ENCODE measurements at regions not wholly inside any gene's neighbourhood (a gene's known extent, or its start where the extent isn't known, plus 50 kb on each side); places are given as distances from the start of the nearest gene placed in this dataset.
A peak's percentile ranks its signal among the peaks of the same experiment; 100 is the strongest.
"Not testable (repeated sequence)": the region's sequence is repeated elsewhere in the genome, so short reads cannot be mapped to it uniquely, and the experiment has no call there.

DNA sequence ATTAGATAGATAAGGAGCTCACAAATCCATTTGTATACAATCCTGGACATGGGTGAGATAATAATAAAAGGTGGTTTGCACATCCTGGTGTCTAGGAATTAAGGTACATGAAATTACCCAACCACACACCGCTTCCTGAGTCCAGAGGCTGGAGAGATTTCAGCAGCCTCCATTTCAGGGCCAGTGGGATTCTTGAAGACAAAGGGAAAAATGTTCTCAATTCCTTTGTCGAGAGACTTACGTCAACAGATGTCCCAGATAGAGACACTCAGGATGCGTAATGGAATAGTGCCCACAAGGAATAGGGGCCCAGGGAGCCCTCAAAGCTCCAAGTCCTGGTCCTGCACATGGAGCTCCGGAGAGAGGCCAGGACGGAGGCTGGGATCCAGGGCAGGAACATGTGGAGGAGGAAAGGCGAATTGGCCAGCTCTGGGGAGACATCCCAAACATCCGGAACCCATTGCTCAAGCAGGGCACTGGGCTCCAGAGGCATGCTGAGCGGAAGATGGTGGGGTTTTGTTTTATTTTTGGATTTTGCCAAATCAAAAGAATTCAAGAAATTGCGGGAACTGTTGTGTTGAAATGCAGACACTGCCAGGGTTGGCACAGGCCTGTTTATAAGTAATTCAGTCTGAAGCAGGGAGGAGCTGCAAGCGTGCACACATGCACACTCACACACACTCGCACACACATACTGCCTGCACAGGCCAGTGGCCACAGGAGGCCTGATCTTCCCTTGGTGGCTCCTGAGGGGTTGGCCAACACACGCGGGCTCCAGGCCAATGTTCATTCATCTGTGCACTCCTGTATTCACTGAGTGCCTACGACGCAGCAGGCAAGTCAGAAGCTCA lies 97.2 kb downstream of the NOG start:
- DNase-seq = peak; percentile 90

DNA sequence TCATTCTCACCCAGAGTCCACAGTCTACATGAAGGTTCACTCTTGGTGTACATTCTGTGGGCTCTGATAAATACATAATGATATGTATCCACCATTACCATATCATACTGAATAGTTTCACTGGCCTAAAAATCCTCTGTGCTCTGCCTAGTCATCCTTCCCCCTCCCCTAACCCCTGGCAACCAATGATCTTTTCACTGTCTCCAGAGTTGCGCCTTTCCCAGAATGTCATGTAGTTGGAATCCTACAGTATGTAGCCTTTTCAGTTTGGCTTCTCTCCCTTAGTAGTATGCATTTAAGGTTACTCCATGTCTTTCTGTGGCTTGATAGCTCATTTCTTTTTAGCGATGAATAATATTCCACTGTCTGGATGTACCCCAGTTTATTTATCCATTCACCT lies 101.3 kb downstream of the NOG start:
- DNase-seq = no peak

DNA sequence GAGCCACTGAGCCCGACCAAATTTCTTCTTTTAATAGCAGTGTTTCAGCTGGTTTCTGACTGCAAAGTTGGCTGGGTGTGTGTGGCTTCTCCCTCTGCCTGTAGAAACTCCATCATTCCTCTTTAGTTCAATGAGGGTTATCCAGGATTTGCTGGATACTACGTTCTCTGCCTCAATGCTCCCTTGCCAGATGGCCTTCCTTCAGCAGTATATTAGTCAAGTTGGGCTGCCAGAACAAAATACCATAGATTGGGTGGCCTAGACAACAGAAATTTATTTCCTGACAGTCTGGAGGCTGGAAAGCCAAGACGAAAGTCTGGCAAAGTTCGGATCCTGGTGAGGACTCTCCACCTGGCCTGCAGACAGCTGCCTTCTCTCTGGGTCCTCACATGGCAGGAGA lies 103.7 kb downstream of the NOG start:
- peak; percentile 80 for DNase-seq

DNA sequence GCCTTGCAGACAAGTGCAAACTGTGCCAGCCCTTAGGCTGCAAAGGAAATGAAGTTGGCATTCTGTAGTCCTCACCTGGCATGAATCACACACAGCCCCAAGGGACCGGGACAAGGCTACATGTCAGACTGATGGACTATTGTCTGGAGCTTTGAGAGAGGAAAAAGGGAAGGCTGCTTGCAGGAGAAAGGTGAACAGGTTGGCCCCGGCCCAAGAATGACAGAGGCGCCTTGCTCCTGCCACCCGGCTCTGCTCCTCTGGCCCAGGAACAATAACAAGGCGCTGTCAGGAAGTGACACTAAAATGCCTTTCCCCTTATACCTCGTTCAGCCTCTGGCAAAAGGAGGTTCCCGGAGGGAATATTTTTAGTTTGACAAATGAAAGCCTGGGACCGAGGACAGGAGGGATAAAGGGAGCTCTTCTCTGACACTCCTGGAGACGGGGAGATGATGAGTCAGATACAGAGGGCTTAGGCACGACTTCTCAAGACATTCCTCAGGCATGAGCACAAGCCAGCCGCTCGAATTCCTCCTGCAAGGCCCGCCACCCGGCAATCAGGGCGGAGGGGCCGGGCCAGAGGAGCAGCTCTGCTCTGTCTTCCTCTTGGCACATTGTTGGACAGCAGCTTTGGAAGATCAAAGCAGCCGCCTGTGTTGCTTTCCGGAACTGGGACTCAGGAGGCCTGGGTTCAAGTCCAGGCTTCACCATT lies 105.8 kb downstream of the NOG start:
- DNase-seq = peak; percentile 23

DNA sequence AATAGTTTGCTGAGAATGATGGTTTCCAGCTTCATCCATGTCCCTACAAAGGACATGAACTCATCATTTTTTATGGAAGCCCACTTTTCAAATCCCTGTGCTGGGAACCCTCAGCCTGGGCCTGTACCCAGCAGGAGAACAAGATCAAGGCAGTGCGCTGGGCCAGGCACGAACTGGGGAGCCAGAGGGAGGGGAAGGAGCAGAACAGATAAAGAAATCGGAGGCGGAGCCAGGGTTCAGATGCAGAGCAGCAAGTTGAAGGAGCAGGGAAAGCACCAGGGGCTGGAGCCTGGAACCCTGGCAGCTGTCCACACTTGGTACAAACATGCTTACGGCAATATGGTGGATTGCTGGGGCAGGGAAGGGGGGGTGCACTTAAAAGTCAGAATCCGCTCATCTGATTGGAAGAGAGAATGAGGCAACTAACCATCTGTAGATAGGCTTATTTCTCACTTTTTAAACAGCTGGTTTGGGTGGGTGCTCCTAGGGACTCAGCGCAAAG lies 107.5 kb downstream of the NOG start:
- DNase-seq = no peak

DNA sequence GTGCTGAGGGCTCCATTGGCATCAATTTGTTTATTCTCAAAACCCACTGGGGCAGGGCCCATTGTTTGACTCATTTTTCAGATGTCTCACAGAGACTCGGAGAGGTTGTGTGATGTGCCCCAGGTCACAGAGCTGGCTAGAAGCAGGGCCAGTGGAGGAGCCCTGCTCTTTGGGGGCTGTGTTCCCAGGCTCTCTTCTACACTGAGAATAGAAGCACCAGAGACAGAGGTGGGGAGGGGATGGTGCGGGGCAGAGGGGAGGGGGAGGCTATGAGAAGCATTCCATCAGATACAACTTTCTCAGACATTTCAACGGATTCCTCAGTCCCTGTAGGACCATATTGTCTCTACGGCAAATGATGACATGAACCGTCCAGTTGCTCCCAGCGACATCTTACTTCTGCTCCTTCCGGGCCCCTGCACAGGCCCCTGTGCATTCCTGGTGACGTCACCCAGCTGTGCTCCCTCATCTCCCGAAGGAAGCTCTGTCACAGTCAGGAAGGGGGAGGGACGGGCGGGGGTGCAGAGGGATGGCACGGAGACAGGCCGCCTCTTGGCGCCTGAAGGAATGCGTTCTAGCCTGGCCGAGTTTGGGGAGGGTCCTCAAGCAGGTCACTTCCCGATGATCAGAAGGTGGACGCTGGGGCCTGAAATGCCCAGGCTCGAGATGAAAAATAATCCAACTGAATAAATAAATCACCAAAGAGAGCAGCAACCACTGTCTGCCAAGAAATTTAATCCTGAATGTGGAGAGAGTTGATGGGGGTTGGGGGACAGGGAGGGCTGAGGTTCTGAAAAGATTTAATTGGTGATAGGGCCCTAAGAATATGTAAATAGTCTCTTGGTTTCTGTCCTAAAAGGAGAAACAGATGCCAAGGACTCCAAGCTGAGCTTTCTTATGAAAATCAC lies 114.1 kb downstream of the NOG start:
- DNase-seq = no peak

DNA sequence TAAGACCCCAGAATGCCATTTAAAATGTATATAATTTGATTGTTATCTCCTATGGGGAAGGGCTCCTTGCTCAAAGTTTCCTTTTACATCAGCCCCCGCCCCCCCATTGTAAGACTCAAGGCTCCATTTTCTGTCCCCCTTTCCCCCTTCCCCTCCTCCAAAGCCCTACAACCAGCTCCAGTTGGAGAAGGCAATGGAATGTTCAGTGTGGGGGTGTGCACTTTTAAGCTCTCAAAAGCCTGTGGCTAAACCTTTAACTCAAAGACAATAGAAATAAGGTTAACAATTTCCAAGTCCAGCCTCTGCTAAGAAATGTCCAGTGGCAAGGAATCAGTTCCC lies 114.7 kb downstream of the NOG start:
- no peak for DNase-seq

- no peak for DNase-seq
These were observed 115.3 kb downstream of the NOG start for GRCh38 chr17:56708670-56709410.

- no peak for DNase-seq
These were observed 117.5 kb downstream of the NOG start for GRCh38 chr17:56710986-56711385.

DNA sequence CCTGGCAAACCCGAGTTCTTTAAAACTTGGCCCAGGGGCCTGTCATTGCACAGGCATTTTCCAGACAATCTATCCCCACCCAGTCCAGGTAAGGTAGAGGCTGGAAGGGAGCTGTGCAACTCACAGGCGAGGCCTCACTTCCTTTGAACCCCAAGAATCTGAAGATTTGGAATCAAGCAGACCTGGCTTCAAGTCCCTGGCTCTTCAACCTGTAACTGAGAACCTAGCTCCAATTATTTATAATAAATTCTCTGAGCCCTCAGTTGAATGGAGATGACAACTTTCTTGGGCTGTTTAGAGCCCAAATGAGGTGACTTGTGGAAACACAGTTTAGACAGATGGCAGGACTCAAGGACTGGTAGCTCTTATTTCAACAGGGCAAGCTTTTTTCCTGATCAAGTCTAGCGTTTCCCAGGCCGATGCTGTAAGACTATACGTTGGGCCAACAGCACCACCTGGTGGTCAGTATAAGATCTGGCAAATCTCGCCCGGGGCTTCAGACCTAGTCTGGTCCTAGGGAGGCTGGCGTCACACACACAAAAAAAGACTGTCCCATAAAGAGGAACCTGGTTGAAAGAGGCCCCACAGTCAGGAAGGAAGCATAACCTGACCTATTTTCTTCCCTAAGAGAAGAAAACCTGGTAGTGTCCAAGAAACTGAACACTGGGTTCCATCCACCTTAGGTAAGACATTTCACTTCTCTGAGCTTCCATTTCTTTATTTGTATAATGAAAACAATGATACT lies 117.9 kb downstream of the C17orf67 start:
- peak; percentile 61 for DNase-seq

DNA sequence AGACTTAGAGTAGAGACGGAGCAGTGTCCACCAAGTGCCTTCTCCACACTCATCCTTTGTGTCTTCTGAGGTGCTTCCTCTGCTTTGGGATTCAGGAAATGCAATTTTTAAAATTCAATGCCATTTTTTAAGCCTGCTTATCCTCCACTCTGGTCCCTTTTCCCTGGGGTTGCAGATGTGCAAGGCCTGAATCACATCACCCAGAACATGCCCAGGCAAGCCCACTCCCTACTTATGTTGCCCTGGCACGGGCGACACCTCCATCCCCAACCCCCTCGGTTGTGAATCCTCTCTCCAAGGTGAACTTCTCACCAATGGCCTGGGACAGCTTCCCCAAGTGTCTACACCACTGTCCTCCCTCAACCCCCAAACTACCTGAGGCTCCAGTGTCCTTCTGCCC lies 116.2 kb downstream of the C17orf67 start:
- DNase-seq = no peak

DNA sequence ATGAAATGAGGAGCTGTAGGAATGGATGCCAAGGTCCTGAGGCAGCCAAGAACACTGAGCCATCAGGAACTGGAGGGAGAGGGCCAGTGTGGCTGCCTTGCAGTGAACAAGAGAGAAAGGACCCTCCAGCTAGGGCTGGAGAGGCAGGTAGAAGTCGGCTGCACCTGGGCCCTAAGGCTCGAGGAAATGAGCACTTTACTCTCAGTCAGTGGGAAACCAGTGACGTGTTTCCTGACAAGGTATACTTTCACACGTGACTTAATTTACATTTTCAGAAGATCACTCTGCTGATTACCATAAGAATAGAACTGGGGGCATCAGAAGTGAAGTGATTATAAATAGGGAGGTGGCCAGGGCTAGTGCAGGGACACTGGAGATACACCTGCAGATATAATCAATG lies 115.2 kb downstream of the C17orf67 start:
- no peak for DNase-seq

DNA sequence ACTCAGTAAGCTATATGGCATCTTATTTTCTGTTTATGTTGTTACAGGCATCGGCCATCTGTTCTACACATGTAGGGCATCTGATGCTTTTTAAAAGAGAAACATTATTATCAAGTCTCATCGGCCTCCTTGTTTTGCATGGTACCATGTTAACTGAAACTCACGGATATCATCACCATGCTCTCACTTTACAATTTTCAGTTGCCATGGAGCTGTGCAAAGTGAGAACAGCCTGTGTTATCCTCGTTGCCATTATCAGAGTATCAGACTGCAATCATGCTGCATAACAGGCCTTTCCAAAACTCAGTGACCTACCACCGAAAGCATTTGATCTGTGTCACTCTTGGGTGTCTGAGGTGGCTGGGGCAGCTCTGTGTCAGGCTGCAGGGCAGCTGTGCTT lies 110.3 kb downstream of the C17orf67 start:
- no peak for DNase-seq

DNA sequence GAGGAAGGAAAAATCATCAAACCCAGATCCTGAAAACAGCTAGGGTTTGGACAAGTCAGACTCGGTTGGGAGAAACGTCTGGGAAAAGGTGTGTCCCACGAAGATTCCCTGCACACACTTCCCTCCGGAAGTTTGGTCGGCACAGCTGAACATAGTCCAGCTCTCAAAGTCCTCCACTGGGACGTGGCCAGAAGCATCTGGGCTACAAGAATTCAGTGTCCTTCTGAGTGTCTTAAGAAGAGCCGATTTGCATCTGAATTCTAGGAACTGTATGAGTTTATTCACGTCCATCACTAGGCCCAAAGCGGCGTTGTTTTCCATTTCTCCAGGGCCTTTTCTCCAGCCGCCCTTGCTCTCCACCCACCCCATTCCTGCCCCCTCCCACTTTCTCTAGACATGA lies 109.1 kb downstream of the C17orf67 start:
- no peak for DNase-seq

- DNase-seq = no peak
These were observed 108.6 kb downstream of the C17orf67 start for GRCh38 chr17:56725144-56725543.

GRCh38 chr17:56727876-56728617 lies 105.7 kb downstream of the C17orf67 start:
- DNase-seq = no peak

GRCh38 chr17:56731096-56731495 lies 102.6 kb downstream of the C17orf67 start:
- DNase-seq = not testable (repeated sequence)

GRCh38 chr17:56733833-56734232 lies 99.9 kb downstream of the C17orf67 start:
- DNase-seq = no peak

GRCh38 chr17:56735842-56736241 lies 97.9 kb downstream of the C17orf67 start:
- DNase-seq = no peak

DNA sequence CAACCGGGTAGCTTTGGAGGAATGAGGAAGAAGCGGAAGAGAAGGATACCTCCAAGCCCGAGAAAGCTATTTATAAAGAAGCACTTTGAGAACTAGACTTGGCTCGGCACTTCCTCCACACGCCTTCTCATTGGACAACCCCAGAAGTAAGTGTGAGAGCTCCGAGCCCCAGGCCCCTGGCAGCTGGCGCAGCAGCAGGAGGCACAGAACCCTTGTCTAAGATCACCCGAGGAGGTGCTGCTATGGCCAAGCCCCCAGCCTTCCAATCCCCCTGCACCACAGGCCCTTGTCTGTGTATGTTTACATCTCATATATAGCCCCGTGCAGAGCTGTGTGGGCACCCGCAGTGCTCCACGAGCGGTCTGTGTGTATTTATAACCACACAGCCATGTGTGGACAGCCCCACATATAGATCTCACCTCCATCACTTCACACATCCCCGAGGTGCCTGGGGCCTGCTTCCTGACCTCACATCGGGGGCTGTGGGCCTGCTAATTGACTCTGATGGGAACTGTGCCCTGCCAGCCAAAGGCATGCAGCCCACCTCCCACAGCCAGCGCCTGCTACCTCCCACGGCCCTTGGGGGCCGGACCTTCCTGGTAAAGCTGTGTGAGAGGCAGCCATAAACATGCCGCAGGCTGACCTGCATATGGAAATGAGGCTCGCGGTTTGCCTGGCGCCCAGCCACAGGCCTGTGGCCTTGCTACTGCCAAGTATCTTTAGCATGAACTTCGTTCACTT lies 96.1 kb downstream of the C17orf67 start:
- peak; percentile 9 for DNase-seq

All from NCI-H446 treated with DMSO at 0.1 percent for 48 hours (cell line).